GM19025 (cell line): ENCODE measurements at regions not wholly inside any gene's neighbourhood (a gene's known extent, or its start where the extent isn't known, plus 50 kb on each side); places are given as distances from the start of the nearest gene placed in this dataset.

Source experiments
- ATAC-seq: cut with Tn5 transposase; IDR thresholded peaks from one replicate; pipeline ENCODE4 v1.9.1; 2021; ENCODE audit warnings: mild to moderate bottlenecking, low read depth, moderate library complexity; ENCODE audit not compliant: unreplicated experiment

DNA sequence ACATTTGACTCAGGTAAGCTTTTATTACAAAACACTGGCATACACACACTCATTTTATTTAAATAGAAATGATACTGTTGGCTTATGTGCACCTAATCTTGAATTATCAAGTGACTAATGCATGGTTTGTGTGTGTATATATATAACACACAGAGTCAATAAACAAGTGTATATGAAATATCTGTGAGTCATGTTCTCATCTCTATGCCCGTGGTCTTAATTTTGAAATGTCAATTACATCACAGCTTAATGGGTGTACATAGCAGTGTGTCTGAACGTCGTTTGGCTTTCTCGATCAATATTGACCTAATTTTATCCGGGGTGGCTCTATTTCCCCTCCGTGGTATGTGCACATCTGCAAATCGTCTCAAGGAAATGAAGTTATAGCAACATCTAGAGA is 104.0 kb upstream of the ZFP64 start:
- no peak for ATAC-seq

DNA sequence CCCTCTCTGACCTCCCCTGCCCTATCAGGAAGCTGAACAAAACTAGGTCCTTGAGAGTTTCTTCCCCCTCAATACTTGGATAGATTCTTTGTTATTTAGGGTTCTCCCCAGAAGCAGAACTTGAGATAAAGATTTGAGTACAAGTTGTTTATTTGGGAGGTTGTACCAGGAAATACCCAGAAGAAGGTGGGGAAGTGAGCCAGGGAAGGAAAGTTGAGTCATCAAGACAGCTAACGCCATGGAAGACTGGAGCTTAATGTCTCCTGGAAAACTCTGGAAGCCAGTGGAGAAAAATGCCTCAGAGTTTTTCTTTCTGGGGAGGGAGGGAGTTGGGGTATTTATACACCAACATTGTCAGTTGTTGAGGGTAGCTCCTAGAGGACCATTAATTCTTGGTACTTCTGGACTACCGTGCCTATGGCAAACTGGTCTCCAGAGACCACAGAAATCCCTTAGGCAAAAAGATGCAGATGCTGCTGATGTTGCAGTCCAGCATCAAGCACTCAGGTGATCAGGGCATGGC is 102.6 kb upstream of the ZFP64 start:
- no peak for ATAC-seq

DNA sequence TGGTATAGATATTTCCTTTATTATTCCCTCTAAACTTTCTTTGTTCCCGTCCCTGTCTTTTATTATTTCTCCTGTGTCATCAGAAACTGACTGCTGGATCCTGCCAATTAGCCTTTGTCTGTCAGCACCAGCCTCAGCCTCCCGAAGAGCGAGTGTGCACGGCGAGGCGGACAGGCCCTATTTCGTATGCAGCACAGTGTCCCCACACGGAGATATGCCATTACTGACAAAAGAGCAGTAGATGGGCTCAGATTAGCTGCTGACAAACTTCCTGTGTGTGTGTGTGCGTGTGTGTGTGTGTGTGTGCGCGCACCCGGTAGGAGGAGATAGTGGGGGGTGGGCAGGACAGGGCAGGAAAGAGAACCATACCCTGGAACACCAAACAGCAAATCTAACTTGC is 99.5 kb upstream of the ZFP64 start:
- ATAC-seq, result no peak

DNA sequence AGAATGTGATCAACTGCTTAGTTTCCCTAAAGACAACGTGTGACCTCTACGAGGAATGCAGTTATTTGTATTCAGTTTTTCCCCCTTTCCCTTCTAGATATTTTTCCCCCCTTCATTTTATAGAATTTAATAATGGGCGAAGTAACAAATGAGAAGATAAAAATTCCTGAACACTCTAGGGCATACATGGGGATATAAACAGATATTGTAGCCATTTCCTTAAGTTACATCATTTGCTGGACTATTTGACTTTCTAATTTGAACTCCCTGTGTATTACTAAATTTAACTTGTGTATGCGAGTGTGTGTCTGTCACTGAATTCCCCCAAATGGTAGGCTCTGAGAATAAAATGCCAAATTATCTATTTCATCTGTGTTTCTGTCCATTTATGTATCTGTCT is 99.0 kb upstream of the ZFP64 start:
- ATAC-seq, result no peak

DNA sequence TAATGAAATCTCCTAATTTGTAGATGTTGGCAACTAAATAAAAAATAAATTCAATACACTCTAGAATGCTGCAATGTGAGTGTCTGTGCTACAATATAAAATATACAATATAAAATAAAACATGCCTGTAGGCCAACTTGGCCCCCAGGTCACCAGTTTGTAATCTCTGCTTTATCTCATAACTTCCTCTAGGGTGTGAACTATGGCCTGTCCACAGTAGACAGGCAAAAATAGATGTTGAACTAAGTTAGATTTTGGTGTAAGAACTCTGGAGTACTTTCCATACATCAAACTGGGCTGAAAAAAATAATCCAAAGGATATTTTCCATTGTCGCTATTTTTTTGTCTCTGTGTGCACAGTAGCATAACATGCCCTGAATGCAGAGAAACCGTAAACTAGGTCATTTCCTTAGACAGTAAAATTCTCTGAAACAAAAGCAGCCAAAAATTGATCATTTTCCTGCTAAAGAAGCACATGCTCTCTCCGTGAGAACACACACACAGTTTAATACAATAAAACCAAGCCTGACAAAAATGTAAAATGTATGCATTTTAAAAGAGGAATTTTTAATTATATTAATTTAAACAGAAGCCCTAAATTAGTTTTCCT is 98.5 kb upstream of the ZFP64 start:
- ATAC-seq, result no peak

- no peak for ATAC-seq
These were observed 88.8 kb upstream of the ZFP64 start for GRCh38 chr20:52280407-52280806.

DNA sequence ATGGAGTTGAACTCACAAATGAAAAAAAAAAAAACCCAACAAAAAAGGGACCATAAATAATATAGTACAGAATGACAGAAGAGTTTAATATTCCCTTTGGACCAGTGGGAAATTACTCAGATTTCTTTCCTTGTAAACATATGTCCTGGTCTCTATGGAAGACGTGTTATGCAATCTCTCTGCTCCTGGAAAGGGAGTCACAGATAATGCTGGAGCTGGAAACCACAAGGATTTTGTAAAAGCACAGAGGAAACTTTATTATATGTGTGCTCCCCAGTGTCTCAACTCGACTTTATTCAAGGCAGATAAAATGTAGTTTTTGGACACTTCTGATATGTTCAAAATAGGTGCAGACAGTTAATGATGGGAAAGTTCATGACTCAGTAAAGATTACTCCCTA is 88.1 kb upstream of the ZFP64 start:
- no peak for ATAC-seq

DNA sequence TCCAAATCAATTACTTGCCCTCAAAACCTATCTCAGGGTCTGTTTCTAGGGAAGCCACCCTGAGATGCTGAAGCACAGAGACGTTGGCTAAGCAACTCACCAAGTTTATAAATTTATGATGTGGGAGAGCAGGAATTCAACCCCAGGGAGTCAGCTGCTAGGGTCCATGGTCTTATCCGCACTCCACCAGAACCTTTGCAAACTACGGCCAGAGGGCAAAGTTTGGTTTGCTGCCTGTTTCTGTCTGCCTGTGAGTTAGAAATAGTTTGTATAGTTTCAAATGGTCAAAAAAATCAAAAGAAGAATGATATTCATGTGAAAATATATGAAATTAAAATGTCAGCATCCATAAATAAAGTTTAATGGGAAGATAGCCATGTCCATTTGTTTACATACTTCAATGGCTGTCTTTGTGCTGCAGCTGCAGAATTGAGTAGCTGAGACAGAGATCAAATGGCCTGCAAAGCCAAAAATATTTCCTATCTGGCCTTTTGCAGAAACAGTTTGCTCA is 83.7 kb upstream of the ZFP64 start:
- ATAC-seq, result no peak

- ATAC-seq, result no peak
These were observed 79.1 kb upstream of the ZFP64 start for GRCh38 chr20:52270696-52271095.

- no peak for ATAC-seq
These were observed 78.5 kb upstream of the ZFP64 start for GRCh38 chr20:52270001-52270606.

DNA sequence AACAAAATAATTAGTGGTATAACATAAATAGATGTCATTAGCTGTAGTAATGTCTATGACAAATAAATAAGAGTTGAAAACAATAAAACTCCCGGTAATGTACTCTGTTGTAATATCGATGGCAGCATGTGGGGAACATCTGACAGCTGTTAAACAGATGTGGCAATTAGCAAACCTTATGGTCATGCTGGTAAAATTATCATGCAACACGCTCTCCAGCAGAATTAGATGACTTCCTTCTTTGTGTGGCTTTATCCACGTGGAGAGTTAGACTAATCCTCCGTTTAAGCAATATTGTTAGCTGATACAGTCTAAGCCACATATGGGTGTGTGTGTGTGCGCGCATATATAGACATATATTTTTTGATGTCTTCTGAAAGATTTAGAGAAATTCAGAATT is 77.7 kb upstream of the ZFP64 start:
- no peak for ATAC-seq

- ATAC-seq, result no peak
These were observed 76.7 kb upstream of the ZFP64 start for GRCh38 chr20:52268184-52268749.

DNA sequence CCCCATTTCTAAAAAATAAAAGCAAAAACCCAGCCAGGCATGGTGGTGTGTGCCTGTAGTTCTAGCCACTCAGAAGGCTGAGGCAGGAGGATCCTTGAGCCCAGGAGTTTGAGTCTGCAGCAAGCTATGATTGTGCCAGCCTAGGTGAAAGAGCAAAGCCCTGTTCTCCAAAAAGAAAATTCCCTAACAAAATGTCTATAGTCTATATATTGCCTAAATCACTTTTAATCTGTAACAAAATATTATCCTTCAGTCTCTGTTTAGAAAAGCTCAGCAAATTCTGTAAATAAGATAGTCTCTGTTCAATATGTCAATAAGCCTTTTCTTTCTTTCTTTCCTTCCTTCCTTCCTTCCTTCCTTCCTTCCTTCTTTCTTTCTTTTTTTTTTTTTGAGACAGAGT is 75.8 kb upstream of the ZFP64 start:
- ATAC-seq, result no peak

GRCh38 chr20:52263757-52264156 is 72.2 kb upstream of the ZFP64 start:
- ATAC-seq, result no peak

DNA sequence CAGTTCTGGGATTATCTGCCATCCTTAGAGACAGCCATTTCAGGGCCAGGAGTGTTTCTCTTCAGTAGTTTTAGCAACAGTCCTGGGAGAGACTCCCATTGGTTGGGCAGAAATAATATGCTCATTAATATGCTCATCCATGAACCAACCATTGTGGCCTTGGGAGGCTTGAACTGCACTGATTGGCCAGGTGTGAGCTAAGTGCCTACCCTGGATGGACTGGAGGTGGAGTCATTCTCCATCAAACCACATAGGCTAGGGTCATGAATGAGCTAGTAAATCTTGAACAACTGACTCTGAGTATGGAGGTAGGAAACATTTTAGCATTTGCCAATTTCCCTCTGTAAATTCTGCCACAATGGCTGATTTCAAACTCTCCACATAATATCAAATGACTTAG is 70.2 kb upstream of the ZFP64 start:
- ATAC-seq, result no peak

DNA sequence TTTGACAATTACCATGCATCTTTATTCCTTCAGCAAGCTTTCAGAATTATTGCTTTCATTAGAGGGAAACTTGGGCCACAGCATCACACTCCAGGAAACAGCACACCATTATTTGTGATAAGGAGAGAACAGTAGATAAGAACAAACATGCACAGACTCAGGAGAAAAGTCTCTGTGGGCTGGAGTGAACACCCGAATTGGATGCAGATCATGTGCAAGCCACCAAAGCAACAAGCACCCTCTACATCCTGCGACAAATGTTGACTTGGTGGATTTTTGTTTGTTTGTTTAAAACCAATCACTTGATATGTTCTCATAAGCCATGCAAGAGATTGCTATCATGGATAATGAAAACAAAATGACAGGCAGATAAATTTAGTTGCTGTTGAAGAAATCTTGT is 67.7 kb upstream of the ZFP64 start:
- no peak for ATAC-seq

GRCh38 chr20:52256454-52256853 is 64.9 kb upstream of the ZFP64 start:
- no peak for ATAC-seq

DNA sequence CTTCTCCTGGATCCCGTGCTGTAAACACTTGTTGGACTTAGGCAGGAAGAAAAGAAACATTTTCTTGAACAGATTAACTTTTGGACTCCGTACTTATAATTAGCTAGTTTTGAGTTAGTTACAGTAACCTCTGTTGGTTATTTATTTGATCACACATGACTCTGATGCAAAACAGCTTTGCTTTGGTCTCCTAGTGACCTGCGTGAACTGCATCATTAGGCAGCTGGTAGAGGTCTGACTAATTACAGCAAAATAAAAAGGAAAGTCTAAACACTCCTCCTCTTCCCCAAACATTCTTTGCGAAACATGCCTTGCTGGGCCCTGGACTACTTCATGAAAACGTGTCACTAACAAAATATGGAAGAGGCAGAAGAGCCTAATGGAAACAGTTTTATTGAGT is 61.1 kb upstream of the ZFP64 start:
- ATAC-seq, result no peak

- ATAC-seq, result no peak
These were observed 60.2 kb upstream of the ZFP64 start for GRCh38 chr20:52251827-52252226.

- ATAC-seq, result no peak
These were observed 59.6 kb upstream of the ZFP64 start for GRCh38 chr20:52251136-52251700.

GRCh38 chr20:52247548-52247947 is 56.0 kb upstream of the ZFP64 start:
- ATAC-seq, result no peak

GRCh38 chr20:52246366-52246765 is 54.8 kb upstream of the ZFP64 start:
- no peak for ATAC-seq
